IMR-90 (cell line): ENCODE measurements at regions not wholly inside any gene's neighbourhood (a gene's known extent, or its start where the extent isn't known, plus 50 kb on each side); places are given as distances from the start of the nearest gene placed in this dataset.

Experiments used
- ATAC-seq: fragments of 200-7000 bp; cut with Tn5 transposase; 2 replicates; pipeline ENCODE4 v1.9.1; 2020; ENCODE audit warnings: low read depth, mild to moderate bottlenecking, moderate library complexity
- BruUV-seq: library from RNA; stranded (reverse); fragments of 400-500 nt; replicated peaks from 2 replicates; lab custom pipeline; 2021; lab: Mats Ljungman, UMichigan
- CTCF ChIA-PET: fragments of 300-600 bp; formaldehyde crosslinking; extraction: SDS; loops from one replicate; lab custom pipeline; 2021; ENCODE audit warnings: antibody characterized with exemption; lab: Yijun Ruan, JAX
- POLR2A ChIA-PET: fragments of 300-600 bp; sonication (Branson Sonifier 250); formaldehyde crosslinking; loops from one replicate; lab custom pipeline; 2022; ENCODE audit warnings: antibody characterized with exemption; ENCODE audit not compliant: unreplicated experiment; lab: Charles Lee
- DNase-seq: peaks from one replicate; pipeline ENCODE4 v3.0.0; 2013
- H2AFZ ChIP-seq: replicated peaks from 2 replicates; pipeline ENCODE3; 2013; ENCODE audit warnings: low read length, mild to moderate bottlenecking; ENCODE audit not compliant: poor library complexity
- H2AK5ac ChIP-seq: 2 replicates; pipeline ENCODE4 v1.6.1; 2013; ENCODE audit warnings: low read depth, low read length, inconsistent platforms
- H2AK9ac ChIP-seq: replicated peaks from 2 replicates; pipeline ENCODE3; 2013; ENCODE audit warnings: mild to moderate bottlenecking, low read depth, low read length, moderate library complexity; ENCODE audit not compliant: poor library complexity
- H2BK120ac ChIP-seq: 2 replicates; pipeline ENCODE4 v1.6.1; 2013; ENCODE audit warnings: low read depth, low read length, inconsistent platforms
- H2BK15ac ChIP-seq: 3 replicates; pipeline ENCODE4 v1.6.1; 2013; ENCODE audit warnings: low read depth, low read length, inconsistent platforms
- H2BK20ac ChIP-seq: 2 replicates; pipeline ENCODE4 v1.6.1; 2013; ENCODE audit warnings: low read depth, mild to moderate bottlenecking, inconsistent platforms, low read length, moderate library complexity
- H2BK5ac ChIP-seq: 2 replicates; pipeline ENCODE4 v1.6.1; 2013; ENCODE audit warnings: mild to moderate bottlenecking, low read depth, low read length, inconsistent platforms; ENCODE audit not compliant: poor library complexity, severe bottlenecking
- H3K14ac ChIP-seq: replicated peaks from 2 replicates; pipeline ENCODE4 v1.6.1; 2013; ENCODE audit warnings: low read depth, low read length, inconsistent platforms
- H3K18ac ChIP-seq: 2 replicates; pipeline ENCODE4 v1.6.1; 2013; ENCODE audit warnings: low read depth, low read length, control low read depth
- H3K23ac ChIP-seq: 2 replicates; pipeline ENCODE4 v1.6.1; 2013; ENCODE audit warnings: low read depth, low read length, inconsistent platforms
- H3K27ac ChIP-seq: 2 replicates; pipeline ENCODE4 v1.5.1; 2013; ENCODE audit warnings: mild to moderate bottlenecking, control low read depth, low read length; ENCODE audit not compliant: insufficient read depth
- H3K27me3 ChIP-seq: 2 replicates; pipeline ENCODE4 v1.6.1; 2013; ENCODE audit warnings: low read length; ENCODE audit not compliant: control insufficient read depth, insufficient read depth
- H3K36me3 ChIP-seq: 2 replicates; pipeline ENCODE4 v1.6.1; 2013; ENCODE audit warnings: low read length, mixed read lengths; ENCODE audit not compliant: control insufficient read depth, insufficient read depth
- H3K4ac ChIP-seq: 2 replicates; pipeline ENCODE4 v1.6.1; 2013; ENCODE audit warnings: low read depth, low read length, inconsistent platforms
- H3K4me1 ChIP-seq: 2 replicates; pipeline ENCODE4 v1.6.1; 2013; ENCODE audit warnings: low read length, mixed read lengths; ENCODE audit not compliant: control insufficient read depth, insufficient read depth
- H3K4me2 ChIP-seq: 2 replicates; pipeline ENCODE4 v1.6.1; 2013; ENCODE audit warnings: low read depth, mild to moderate bottlenecking, control low read depth, low read length, moderate library complexity
- H3K4me3 ChIP-seq: 2 replicates; pipeline ENCODE4 v1.5.1; 2013; ENCODE audit warnings: low read depth, mild to moderate bottlenecking, control low read depth, low read length, moderate library complexity; ENCODE audit not compliant: insufficient read depth
- H3K56ac ChIP-seq: 2 replicates; pipeline ENCODE4 v1.6.1; 2013; ENCODE audit warnings: low read length, inconsistent platforms; ENCODE audit not compliant: insufficient read depth; ENCODE audit errors: extremely low read depth
- H3K79me1 ChIP-seq, 2 experiments: 2 replicates each; pipeline ENCODE4 v1.6.1; 2013; ENCODE audit warnings: low read length in 2 of 2, inconsistent platforms in 1 of 2, low read depth in 1 of 2
- H3K9ac ChIP-seq: 2 replicates; pipeline ENCODE4 v1.6.1; 2013; ENCODE audit warnings: low read depth, low read length, control low read depth
- H3K9me1 ChIP-seq: 2 replicates; pipeline ENCODE4 v1.6.1; 2013; ENCODE audit warnings: low read length, inconsistent platforms; ENCODE audit not compliant: insufficient read depth
- H3K9me3 ChIP-seq: 2 replicates; pipeline ENCODE4 v1.6.1; 2013; ENCODE audit warnings: low read length; ENCODE audit not compliant: control insufficient read depth, insufficient read depth
- H4K20me1 ChIP-seq: 2 replicates; pipeline ENCODE4 v1.6.1; 2013; ENCODE audit warnings: low read length, inconsistent platforms; ENCODE audit not compliant: insufficient read depth
- H4K5ac ChIP-seq: 2 replicates; pipeline ENCODE4 v1.6.1; 2013; ENCODE audit warnings: mild to moderate bottlenecking, low read depth, low read length, control low read depth
- H4K8ac ChIP-seq, 2 experiments: 2 replicates each; pipeline ENCODE4 v1.6.1; 2013; ENCODE audit warnings: low read depth in 2 of 2, low read length in 2 of 2, control low read depth in 1 of 2, inconsistent platforms in 1 of 2
- H4K91ac ChIP-seq: 2 replicates; pipeline ENCODE4 v1.6.1; 2013; ENCODE audit warnings: low read depth, low read length, inconsistent platforms; ENCODE audit not compliant: insufficient read depth
- BHLHE40 ChIP-seq: fragments of 150-350 bp; IDR thresholded peaks from 2 replicates; pipeline ENCODE4 v1.6.1; 2016; ENCODE audit warnings: mild to moderate bottlenecking, low read depth, low read length
- CEBPB ChIP-seq: IDR thresholded peaks from 2 replicates; pipeline ENCODE4 v1.6.1; 2012; ENCODE audit warnings: low read depth, low read length, improper control_type of control experiment
- CHD1 ChIP-seq: IDR thresholded peaks from 2 replicates; pipeline ENCODE4 v1.6.1; 2012; ENCODE audit warnings: low read depth, low read length, improper control_type of control experiment
- CTCF ChIP-seq: conservative IDR thresholded peaks from 2 replicates; pipeline ENCODE4 v1.5.1; 2012; ENCODE audit warnings: mild to moderate bottlenecking, low read depth, low read length, improper control_type of control experiment
- ELK1 ChIP-seq: fragments of 150-350 bp; IDR thresholded peaks from 2 replicates; pipeline ENCODE4 v1.6.1; 2016; ENCODE audit warnings: low read depth, mild to moderate bottlenecking, low read length, moderate library complexity, borderline replicate concordance
- FOS ChIP-seq: fragments of 150-350 bp; IDR thresholded peaks from 2 replicates; pipeline ENCODE4 v1.6.1; 2016; ENCODE audit warnings: low read depth, low read length
- MAFK ChIP-seq: IDR thresholded peaks from 2 replicates; pipeline ENCODE4 v1.6.1; 2012; ENCODE audit warnings: low read depth, low read length, improper control_type of control experiment
- MXI1 ChIP-seq: IDR thresholded peaks from 2 replicates; pipeline ENCODE4 v1.6.1; 2012; ENCODE audit warnings: low read depth, mild to moderate bottlenecking, low read length, moderate library complexity, borderline replicate concordance
- NFE2L2 ChIP-seq: fragments of 150-350 bp; IDR thresholded peaks from 2 replicates; pipeline ENCODE4 v1.6.1; 2016; ENCODE audit warnings: low read depth, mild to moderate bottlenecking, low read length
- RCOR1 ChIP-seq: IDR thresholded peaks from 2 replicates; pipeline ENCODE4 v1.6.1; 2012; ENCODE audit warnings: mild to moderate bottlenecking, low read length, improper control_type of control experiment; ENCODE audit not compliant: insufficient replicate concordance
- RFX5 ChIP-seq: IDR thresholded peaks from 2 replicates; pipeline ENCODE4 v1.8.0; 2012; ENCODE audit warnings: low read depth, mild to moderate bottlenecking, low read length, moderate library complexity
- WGBS, 2 experiments: methylation state at CpG; one replicate each; pipeline versions ENCODE4 v1.1.5 to v1.1.7; 2013; ENCODE audit warnings: missing lambda C conversion rate in 2 of 2; ENCODE audit not compliant: insufficient read length in 1 of 2; ENCODE audit errors: extremely low coverage in 2 of 2; 5-methylcytosine and 5-hydroxymethylcytosine counted together
- dilution Hi-C: fragments of 300-500 bp; cut with HindIII; formaldehyde crosslinking; loops from one replicate; pipeline ENCODE4 v1.14.3; 2018; ENCODE audit warnings: low sequenced_read_pairs; ENCODE audit not compliant: unreplicated experiment
- in situ Hi-C: fragments of 300-500 bp; cut with MboI; formaldehyde crosslinking; loops from 3 replicates; pipeline ENCODE4 v1.14.3; 2019; ENCODE audit warnings: low sequenced_read_pairs, inconsistent platforms, mixed read lengths
- intact Hi-C: fragments of 100-400 bp; cut with micrococcal nuclease; formaldehyde crosslinking; loops from 2 replicates; pipeline ENCODE4 v1.10.0; 2022

GRCh38 chr4:164212714-164213113 lies 541.2 kb upstream of the SMIM31 start:
- H3K9me1 ChIP-seq: no peaks in the 10 kb centered on the region
- no peak overlapping the region for H2BK20ac ChIP-seq
- H3K27me3 ChIP-seq: no peaks in the 10 kb centered on the region
- no peaks in the 10 kb centered on the region for H3K79me1 ChIP-seq
- H3K9me3 ChIP-seq: peaks cover 4% of the 10 kb centered on the region; the same call in 1 of the 2 replicates
- no peak overlapping the region for H2AFZ ChIP-seq
- no peak overlapping the region for H3K27ac ChIP-seq
- WGBS, 2 experiments: no CpG with 5 or more reads among the region's 2 CpGs
- H4K20me1 ChIP-seq: no peaks in the 10 kb centered on the region
- H4K8ac ChIP-seq: no peak overlapping the region
- no peak overlapping the region for H2AK9ac ChIP-seq
- H3K14ac ChIP-seq: no peak overlapping the region
- H4K91ac ChIP-seq: no peak overlapping the region
- H2BK120ac ChIP-seq: no peak overlapping the region
- dilution Hi-C loops (no loop called here), in situ Hi-C loops (no loop called here), intact Hi-C loops (no loop called here)
- H2AK5ac ChIP-seq: no peak overlapping the region
- H3K23ac ChIP-seq: no peak overlapping the region
- POLR2A ChIA-PET: no interaction called here
- no peak overlapping the region for H3K9ac ChIP-seq
- no peak overlapping the region for H3K4ac ChIP-seq
- no peak overlapping the region for H2BK15ac ChIP-seq
- no peak overlapping the region for H2BK5ac ChIP-seq
- H3K18ac ChIP-seq: no peak overlapping the region
- H4K5ac ChIP-seq: no peak overlapping the region
- BruUV-seq: no TSS peak
- no peak for DNase-seq
- TF ChIP-seq RCOR1 (no peak), CEBPB (no peak), CHD1 (no peak), NFE2L2 (no peak), ELK1 (no peak), CTCF (no peak), RFX5 (no peak), MXI1 (no peak), BHLHE40 (no peak), FOS (no peak), MAFK (no peak)
- no peaks in the 10 kb centered on the region for H3K36me3 ChIP-seq
- no peak overlapping the region for H3K56ac ChIP-seq
- no peak overlapping the region for H3K4me3 ChIP-seq
- CTCF ChIA-PET: no interaction called here
- H3K4me2 ChIP-seq: no peak overlapping the region
- no peaks in the 10 kb centered on the region for H3K4me1 ChIP-seq
- no peak for ATAC-seq
